ENCODE measurements at regions not wholly inside any gene's neighbourhood (a gene's known extent, or its start where the extent isn't known, plus 50 kb on each side); places are given as distances from the start of the nearest gene placed in this dataset.

DNA sequence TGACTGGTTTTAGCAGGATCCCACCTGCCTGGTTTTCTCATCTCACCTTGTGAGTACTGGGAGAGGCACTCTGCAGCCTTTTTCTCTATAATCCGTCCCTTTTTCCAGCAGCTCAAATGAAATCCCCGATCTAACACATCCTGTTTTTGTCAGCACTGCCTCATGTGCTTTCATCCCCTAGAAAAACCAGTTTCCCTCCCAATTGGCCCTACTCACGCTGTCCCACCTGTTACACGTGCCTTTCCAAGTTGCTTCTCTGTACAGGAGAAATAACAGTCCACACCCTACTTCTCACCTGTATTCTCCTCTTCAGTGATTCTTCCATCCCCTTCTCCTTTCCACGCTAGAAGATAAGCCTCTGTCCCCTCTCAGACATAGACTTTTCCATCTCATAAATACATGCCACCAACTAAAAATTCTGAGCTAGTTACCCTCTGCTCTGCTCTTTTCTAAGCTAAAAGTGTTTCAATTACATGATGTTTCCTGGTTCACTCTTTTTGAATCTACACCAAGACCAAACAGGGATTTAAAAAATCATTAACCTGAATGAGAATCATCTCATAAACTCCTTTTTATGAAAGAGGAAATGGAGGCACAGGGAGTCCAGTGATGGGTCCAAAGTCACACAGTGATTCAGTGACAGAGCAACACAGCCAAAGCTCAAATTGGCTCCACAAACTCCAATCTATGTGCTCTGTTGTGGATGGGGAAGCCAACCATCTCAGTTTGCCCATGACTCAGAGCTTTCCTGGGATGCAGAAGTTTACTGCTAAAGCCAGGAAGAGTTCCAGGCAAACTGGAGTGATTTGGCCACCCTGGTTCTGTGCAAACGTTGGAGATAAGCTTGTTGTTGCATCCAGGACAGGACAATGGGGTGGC lies 240.0 kb upstream of the TMEM132C start:
- ChIA-PET POLR2A (no interaction called here), CTCF (no interaction called here)
- peaks cover 87% of the 10 kb centered on the region for H3K9me3 Mint-ChIP-seq
- no peak overlapping the region for H3K27ac Mint-ChIP-seq
- H3K27me3 Mint-ChIP-seq (ENCODE audit: low read depth), result peaks cover 11% of the 10 kb centered on the region
- H3K4me3 Mint-ChIP-seq, result no peak overlapping the region
- DNase-seq (ENCODE audit: low spot score), result no peak
- no peaks in the 10 kb centered on the region for H3K4me1 Mint-ChIP-seq
- ATAC-seq, result no peak
- peaks cover 86% of the 10 kb centered on the region for H3K36me3 Mint-ChIP-seq
- no peak for TF ChIP-seq NFATC4 (CRISPR knock-in tag; IDR thresholded peaks at IDR 0.05)
- no peak for TF ChIP-seq OVOL2 (CRISPR knock-in tag; IDR thresholded peaks at IDR 0.05; ENCODE audit: borderline replicate concordance)
- no peak for TF ChIP-seq GTF2I (CRISPR knock-in tag; conservative IDR thresholded peaks at IDR 0.05)
- no peak for TF ChIP-seq GABPB1 (CRISPR knock-in tag; IDR thresholded peaks at IDR 0.05)
- no peak for TF ChIP-seq FOXP4 (CRISPR knock-in tag; IDR thresholded peaks at IDR 0.05)
- TF ChIP-seq GRHL2 (CRISPR knock-in tag; IDR thresholded peaks at IDR 0.05; ENCODE audit: insufficient replicate concordance, severe bottlenecking), result no peak
- TF ChIP-seq, protein P1, sequence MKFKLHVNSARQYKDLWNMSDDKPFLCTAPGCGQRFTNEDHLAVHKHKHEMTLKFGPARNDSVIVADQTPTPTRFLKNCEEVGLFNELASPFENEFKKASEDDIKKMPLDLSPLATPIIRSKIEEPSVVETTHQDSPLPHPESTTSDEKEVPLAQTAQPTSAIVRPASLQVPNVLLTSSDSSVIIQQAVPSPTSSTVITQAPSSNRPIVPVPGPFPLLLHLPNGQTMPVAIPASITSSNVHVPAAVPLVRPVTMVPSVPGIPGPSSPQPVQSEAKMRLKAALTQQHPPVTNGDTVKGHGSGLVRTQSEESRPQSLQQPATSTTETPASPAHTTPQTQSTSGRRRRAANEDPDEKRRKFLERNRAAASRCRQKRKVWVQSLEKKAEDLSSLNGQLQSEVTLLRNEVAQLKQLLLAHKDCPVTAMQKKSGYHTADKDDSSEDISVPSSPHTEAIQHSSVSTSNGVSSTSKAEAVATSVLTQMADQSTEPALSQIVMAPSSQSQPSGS (CRISPR knock-in tag; IDR thresholded peaks at IDR 0.05; ENCODE audit: borderline replicate concordance, low read depth), result no peak
- TF ChIP-seq JAZF1 (CRISPR knock-in tag; IDR thresholded peaks at IDR 0.05), result no peak
- no peak for TF ChIP-seq ZNF423 (CRISPR knock-in tag; IDR thresholded peaks at IDR 0.05)
- no peak for TF ChIP-seq EMX1 (CRISPR knock-in tag; IDR thresholded peaks at IDR 0.05)
- TF ChIP-seq, protein P2, sequence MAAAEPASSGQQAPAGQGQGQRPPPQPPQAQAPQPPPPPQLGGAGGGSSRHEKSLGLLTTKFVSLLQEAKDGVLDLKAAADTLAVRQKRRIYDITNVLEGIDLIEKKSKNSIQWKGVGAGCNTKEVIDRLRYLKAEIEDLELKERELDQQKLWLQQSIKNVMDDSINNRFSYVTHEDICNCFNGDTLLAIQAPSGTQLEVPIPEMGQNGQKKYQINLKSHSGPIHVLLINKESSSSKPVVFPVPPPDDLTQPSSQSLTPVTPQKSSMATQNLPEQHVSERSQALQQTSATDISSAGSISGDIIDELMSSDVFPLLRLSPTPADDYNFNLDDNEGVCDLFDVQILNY (CRISPR knock-in tag; IDR thresholded peaks at IDR 0.05), result no peak

GRCh38 chr12:128033473-128033872 lies 233.5 kb upstream of the TMEM132C start:
- no peak overlapping the region for H3K4me3 Mint-ChIP-seq
- H3K27ac Mint-ChIP-seq, result no peak overlapping the region
- TF ChIP-seq ZBTB21 (CRISPR knock-in tag; IDR thresholded peaks at IDR 0.05; ENCODE audit: borderline replicate concordance) (no peak), ESRRA (CRISPR knock-in tag; IDR thresholded peaks at IDR 0.05; ENCODE audit: borderline replicate concordance) (no peak), IRF2 (CRISPR knock-in tag; IDR thresholded peaks at IDR 0.05; ENCODE audit: borderline replicate concordance, low read depth) (no peak), ZNF232 (CRISPR knock-in tag; IDR thresholded peaks at IDR 0.05) (no peak), NFATC4 (CRISPR knock-in tag; IDR thresholded peaks at IDR 0.05) (no peak), ZNF671 (CRISPR knock-in tag; IDR thresholded peaks at IDR 0.05) (no peak), NR3C1 (CRISPR knock-in tag; conservative IDR thresholded peaks at IDR 0.05; ENCODE audit: low read depth) (no peak), OVOL2 (CRISPR knock-in tag; IDR thresholded peaks at IDR 0.05; ENCODE audit: borderline replicate concordance) (no peak), ZNF425 (CRISPR knock-in tag; conservative IDR thresholded peaks at IDR 0.05) (no peak), ZNF317 (CRISPR knock-in tag; IDR thresholded peaks at IDR 0.05; ENCODE audit: borderline replicate concordance, low read depth) (no peak), NFYB (CRISPR knock-in tag; conservative IDR thresholded peaks at IDR 0.05; ENCODE audit: low read depth) (no peak)
- TF ChIP-seq, protein P3, sequence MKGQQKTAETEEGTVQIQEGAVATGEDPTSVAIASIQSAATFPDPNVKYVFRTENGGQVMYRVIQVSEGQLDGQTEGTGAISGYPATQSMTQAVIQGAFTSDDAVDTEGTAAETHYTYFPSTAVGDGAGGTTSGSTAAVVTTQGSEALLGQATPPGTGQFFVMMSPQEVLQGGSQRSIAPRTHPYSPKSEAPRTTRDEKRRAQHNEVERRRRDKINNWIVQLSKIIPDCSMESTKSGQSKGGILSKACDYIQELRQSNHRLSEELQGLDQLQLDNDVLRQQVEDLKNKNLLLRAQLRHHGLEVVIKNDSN (CRISPR knock-in tag; IDR thresholded peaks at IDR 0.05), result no peak
- TF ChIP-seq, protein P2 (CRISPR knock-in tag; IDR thresholded peaks at IDR 0.05), result no peak
- H3K4me1 Mint-ChIP-seq, result no peaks in the 10 kb centered on the region
- peaks cover 20% of the 10 kb centered on the region for H3K27me3 Mint-ChIP-seq (ENCODE audit: low read depth)
- ChIA-PET POLR2A (no interaction called here), CTCF (no interaction called here)
- peaks cover 85% of the 10 kb centered on the region for H3K9me3 Mint-ChIP-seq
- ATAC-seq (no peak), DNase-seq (ENCODE audit: low spot score) (no peak)
- peaks cover 82% of the 10 kb centered on the region for H3K36me3 Mint-ChIP-seq
